Panc1 (cell line): ENCODE measurements at regions not wholly inside any gene's neighbourhood (a gene's known extent, or its start where the extent isn't known, plus 50 kb on each side); places are given as distances from the start of the nearest gene placed in this dataset.

Experiments used
- POLR2AphosphoS5 ChIP-seq: IDR thresholded peaks from 2 replicates; pipeline ENCODE4 v1.6.1; 2012; ENCODE audit warnings: mild to moderate bottlenecking, low read depth, low read length, moderate library complexity
- TCF7L2 ChIP-seq: IDR thresholded peaks from 2 replicates; pipeline ENCODE4 v1.6.1; 2011; ENCODE audit warnings: mild to moderate bottlenecking, low read depth, low read length, inconsistent platforms
- TF ChIP-seq, protein P1 (sequence below), 2 experiments: IDR thresholded peaks; 2 replicates each; pipeline ENCODE4 v1.6.1; 2011 to 2012; ENCODE audit warnings: low read depth in 2 of 2, control low read depth in 1 of 2, low read length in 1 of 2, mild to moderate bottlenecking in 1 of 2, moderate library complexity in 1 of 2; ENCODE audit not compliant: insufficient read depth in 1 of 2

DNA sequence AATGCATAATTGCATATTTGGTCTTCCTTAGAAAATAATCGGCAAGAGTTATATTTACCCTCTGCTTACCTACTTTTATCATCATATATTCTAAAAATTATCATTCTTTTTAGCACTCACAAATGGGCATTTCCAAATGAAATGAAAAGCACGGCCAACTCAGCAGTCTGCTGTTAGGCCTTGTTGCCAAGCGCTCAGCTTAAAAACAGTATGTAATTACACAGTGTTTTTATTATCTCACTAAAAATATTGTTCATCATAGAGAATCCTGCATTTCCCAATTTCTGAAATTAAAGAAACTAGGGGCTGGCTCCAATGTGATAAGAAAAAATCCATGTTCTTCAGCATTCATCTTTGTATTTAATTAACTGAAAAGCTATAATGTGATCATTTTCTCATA is 391.7 kb upstream of the ADARB2 start:
- TF ChIP-seq TCF7L2 (no peak), POLR2AphosphoS5 (no peak)
- TF ChIP-seq, protein P1, sequence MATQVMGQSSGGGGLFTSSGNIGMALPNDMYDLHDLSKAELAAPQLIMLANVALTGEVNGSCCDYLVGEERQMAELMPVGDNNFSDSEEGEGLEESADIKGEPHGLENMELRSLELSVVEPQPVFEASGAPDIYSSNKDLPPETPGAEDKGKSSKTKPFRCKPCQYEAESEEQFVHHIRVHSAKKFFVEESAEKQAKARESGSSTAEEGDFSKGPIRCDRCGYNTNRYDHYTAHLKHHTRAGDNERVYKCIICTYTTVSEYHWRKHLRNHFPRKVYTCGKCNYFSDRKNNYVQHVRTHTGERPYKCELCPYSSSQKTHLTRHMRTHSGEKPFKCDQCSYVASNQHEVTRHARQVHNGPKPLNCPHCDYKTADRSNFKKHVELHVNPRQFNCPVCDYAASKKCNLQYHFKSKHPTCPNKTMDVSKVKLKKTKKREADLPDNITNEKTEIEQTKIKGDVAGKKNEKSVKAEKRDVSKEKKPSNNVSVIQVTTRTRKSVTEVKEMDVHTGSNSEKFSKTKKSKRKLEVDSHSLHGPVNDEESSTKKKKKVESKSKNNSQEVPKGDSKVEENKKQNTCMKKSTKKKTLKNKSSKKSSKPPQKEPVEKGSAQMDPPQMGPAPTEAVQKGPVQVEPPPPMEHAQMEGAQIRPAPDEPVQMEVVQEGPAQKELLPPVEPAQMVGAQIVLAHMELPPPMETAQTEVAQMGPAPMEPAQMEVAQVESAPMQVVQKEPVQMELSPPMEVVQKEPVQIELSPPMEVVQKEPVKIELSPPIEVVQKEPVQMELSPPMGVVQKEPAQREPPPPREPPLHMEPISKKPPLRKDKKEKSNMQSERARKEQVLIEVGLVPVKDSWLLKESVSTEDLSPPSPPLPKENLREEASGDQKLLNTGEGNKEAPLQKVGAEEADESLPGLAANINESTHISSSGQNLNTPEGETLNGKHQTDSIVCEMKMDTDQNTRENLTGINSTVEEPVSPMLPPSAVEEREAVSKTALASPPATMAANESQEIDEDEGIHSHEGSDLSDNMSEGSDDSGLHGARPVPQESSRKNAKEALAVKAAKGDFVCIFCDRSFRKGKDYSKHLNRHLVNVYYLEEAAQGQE (IDR thresholded peaks at IDR 0.05; ENCODE audit: insufficient read depth in 1 of 2, low read depth in 2 of 2, low read length in 1 of 2) = no peak
